KMS-11 (cell line): ENCODE measurements at regions not wholly inside any gene's neighbourhood (a gene's known extent, or its start where the extent isn't known, plus 50 kb on each side); places are given as distances from the start of the nearest gene placed in this dataset.
A peak's percentile ranks its signal among the peaks of the same experiment; 100 is the strongest.
"Not testable (repeated sequence)": the region's sequence is repeated elsewhere in the genome, so short reads cannot be mapped to it uniquely, and the experiment has no call there.

Experiments
- H2AFZ ChIP-seq: fragments of 200-600 bp; sonication (generic); 2 replicates; pipeline ENCODE4 v1.6.1; 2016; ENCODE audit warnings: antibody characterized with exemption, mixed run types, low read depth
- H3K27ac ChIP-seq: fragments of 200-600 bp; sonication (generic); 2 replicates; pipeline ENCODE4 v1.6.1; 2016; ENCODE audit warnings: mild to moderate bottlenecking, mixed run types
- H3K27me3 ChIP-seq: fragments of 200-600 bp; sonication (generic); 2 replicates; pipeline ENCODE4 v1.6.1; 2017; ENCODE audit warnings: mild to moderate bottlenecking, low read depth, mixed run types, moderate library complexity; ENCODE audit not compliant: insufficient read depth
- H3K36me3 ChIP-seq: fragments of 200-600 bp; sonication (generic); 2 replicates; pipeline ENCODE4 v1.6.1; 2017; ENCODE audit warnings: mild to moderate bottlenecking, mixed run types; ENCODE audit not compliant: insufficient read depth
- H3K4me1 ChIP-seq: fragments of 200-600 bp; sonication (generic); 2 replicates; pipeline ENCODE4 v1.6.1; 2016; ENCODE audit warnings: mild to moderate bottlenecking, low read depth, mixed run types; ENCODE audit not compliant: poor library complexity, severe bottlenecking
- H3K4me2 ChIP-seq: fragments of 200-600 bp; sonication (generic); 2 replicates; pipeline ENCODE4 v1.7.0; 2016; ENCODE audit warnings: mild to moderate bottlenecking, mixed run types
- H3K4me3 ChIP-seq: fragments of 200-600 bp; sonication (generic); IDR thresholded peaks from 2 replicates; pipeline ENCODE4 v1.6.1; 2017; ENCODE audit warnings: low read depth, low read length, mixed read lengths; ENCODE audit not compliant: insufficient read depth
- H3K79me2 ChIP-seq: fragments of 200-600 bp; sonication (generic); 2 replicates; pipeline ENCODE4 v1.6.1; 2016; ENCODE audit warnings: low read depth, mixed run types; ENCODE audit not compliant: insufficient read depth
- H3K9ac ChIP-seq: fragments of 200-600 bp; sonication (generic); 2 replicates; pipeline ENCODE4 v1.6.1; 2016; ENCODE audit warnings: mild to moderate bottlenecking, mixed run types
- H4K20me1 ChIP-seq: fragments of 200-600 bp; sonication (generic); 2 replicates; pipeline ENCODE4 v1.6.1; 2016; ENCODE audit warnings: mild to moderate bottlenecking, mixed run types; ENCODE audit not compliant: insufficient read depth
- TF ChIP-seq, protein P1 (sequence below): fragments of 200-600 bp; sonication (generic); conservative IDR thresholded peaks from 2 replicates; pipeline ENCODE4 v1.6.1; 2017; ENCODE audit warnings: low read depth, mild to moderate bottlenecking, antibody characterized with exemption, low read length, moderate library complexity, mixed read lengths

DNA sequence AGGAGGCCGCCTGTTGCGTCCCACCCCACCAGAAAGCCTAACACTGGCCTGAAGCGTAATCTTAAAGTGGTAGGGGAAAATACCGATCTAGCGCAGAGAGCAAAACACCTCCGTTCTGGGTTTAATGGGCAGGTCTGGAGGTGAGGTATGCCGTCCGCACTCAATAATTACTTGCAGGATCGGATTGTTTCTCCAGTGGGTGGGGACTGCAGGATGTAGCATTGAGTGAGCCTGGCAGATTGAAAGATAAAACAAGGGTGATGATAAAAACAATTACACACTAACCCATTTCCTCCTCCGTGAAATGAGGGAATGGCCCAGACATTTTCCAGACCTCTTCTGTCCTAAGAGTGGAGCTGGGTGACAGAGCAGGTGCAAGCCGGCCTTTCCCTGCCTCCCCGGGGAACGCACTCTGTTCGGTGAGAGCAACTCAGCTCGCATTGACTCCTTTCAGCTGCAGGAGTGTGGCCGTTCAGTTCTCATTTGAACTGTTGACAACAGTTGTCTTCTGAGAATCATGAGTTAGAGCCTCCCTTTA lies 110.2 kb upstream of the DOCK9 start:
- H3K4me2 ChIP-seq, result peak overlapping the region; percentile 62
- peaks cover 5% of the 10 kb centered on the region for H3K4me1 ChIP-seq
- H3K27me3 ChIP-seq, result no peaks in the 10 kb centered on the region
- H3K4me3 ChIP-seq, result no peak overlapping the region
- peak overlapping the region; percentile 73 for H2AFZ ChIP-seq
- H3K79me2 ChIP-seq, result no peaks in the 10 kb centered on the region
- H3K27ac ChIP-seq, result no peak overlapping the region
- TF ChIP-seq, protein P1, sequence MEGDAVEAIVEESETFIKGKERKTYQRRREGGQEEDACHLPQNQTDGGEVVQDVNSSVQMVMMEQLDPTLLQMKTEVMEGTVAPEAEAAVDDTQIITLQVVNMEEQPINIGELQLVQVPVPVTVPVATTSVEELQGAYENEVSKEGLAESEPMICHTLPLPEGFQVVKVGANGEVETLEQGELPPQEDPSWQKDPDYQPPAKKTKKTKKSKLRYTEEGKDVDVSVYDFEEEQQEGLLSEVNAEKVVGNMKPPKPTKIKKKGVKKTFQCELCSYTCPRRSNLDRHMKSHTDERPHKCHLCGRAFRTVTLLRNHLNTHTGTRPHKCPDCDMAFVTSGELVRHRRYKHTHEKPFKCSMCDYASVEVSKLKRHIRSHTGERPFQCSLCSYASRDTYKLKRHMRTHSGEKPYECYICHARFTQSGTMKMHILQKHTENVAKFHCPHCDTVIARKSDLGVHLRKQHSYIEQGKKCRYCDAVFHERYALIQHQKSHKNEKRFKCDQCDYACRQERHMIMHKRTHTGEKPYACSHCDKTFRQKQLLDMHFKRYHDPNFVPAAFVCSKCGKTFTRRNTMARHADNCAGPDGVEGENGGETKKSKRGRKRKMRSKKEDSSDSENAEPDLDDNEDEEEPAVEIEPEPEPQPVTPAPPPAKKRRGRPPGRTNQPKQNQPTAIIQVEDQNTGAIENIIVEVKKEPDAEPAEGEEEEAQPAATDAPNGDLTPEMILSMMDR, result no peak
- no peaks in the 10 kb centered on the region for H4K20me1 ChIP-seq
- no peaks in the 10 kb centered on the region for H3K36me3 ChIP-seq
- no peak overlapping the region for H3K9ac ChIP-seq

DNA sequence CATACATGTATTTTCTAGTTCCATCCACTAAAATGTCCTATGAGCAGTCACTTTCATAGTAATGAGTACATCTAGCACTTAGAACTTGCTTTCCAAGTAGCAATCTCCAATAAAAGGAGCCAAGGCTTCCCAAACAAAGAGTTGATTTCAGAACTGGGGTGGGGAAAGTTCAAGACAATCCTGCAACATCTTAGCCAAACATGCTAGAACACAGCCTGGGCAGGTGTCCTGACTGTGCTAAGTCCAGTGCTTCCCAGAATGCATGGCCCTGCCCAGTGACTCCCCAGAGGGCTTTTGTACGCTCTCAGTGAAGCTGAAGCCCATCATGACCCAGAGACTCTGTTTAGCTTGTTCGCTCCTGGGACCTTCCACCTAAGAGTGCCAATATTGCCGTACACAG lies 106.7 kb upstream of the UBAC2 start:
- no peaks in the 10 kb centered on the region for H3K79me2 ChIP-seq
- H3K27ac ChIP-seq, result no peak overlapping the region
- H3K36me3 ChIP-seq, result no peaks in the 10 kb centered on the region
- H3K27me3 ChIP-seq, result no peaks in the 10 kb centered on the region
- H3K9ac ChIP-seq, result no peak overlapping the region
- TF ChIP-seq, protein P1, result no peak
- no peak overlapping the region for H3K4me2 ChIP-seq
- H3K4me3 ChIP-seq, result no peak overlapping the region
- no peak overlapping the region for H2AFZ ChIP-seq
- no peaks in the 10 kb centered on the region for H3K4me1 ChIP-seq
- H4K20me1 ChIP-seq, result no peaks in the 10 kb centered on the region

- H3K4me1 ChIP-seq, H3K79me2 ChIP-seq, H3K4me3 ChIP-seq, H3K9ac ChIP-seq, H4K20me1 ChIP-seq, H3K4me2 ChIP-seq, H3K36me3 ChIP-seq, H3K27ac ChIP-seq, H3K27me3 ChIP-seq, H2AFZ ChIP-seq: not testable (repeated sequence)
These were observed 98.8 kb upstream of the UBAC2 start for GRCh38 chr13:99101831-99102230.

DNA sequence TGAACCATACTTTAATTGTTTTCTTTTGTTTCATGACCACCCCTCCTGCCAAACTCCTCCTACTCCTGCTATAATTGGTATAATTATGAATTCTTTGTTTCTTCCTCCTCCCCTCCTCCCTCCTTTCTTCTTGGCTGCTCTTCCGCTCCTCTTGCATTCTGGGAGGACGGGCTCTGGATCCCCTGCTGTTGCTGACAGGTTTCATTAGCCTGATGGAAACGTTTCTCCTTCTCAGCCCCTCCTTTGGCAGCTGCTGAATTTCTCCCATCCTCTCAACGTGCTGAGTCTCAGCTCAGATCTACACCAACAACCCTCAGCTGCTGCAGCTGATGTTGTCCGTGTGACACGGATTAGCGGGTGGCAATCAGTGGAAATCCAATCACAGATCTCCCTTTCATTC lies 97.1 kb upstream of the UBAC2 start:
- no peaks in the 10 kb centered on the region for H3K4me1 ChIP-seq
- no peaks in the 10 kb centered on the region for H3K27me3 ChIP-seq
- H3K27ac ChIP-seq, result no peak overlapping the region
- no peak overlapping the region for H3K4me2 ChIP-seq
- no peaks in the 10 kb centered on the region for H3K79me2 ChIP-seq
- H3K4me3 ChIP-seq, result no peak overlapping the region
- no peaks in the 10 kb centered on the region for H3K36me3 ChIP-seq
- no peak overlapping the region for H3K9ac ChIP-seq
- TF ChIP-seq, protein P1, result no peak
- no peaks in the 10 kb centered on the region for H4K20me1 ChIP-seq
- H2AFZ ChIP-seq, result no peak overlapping the region

DNA sequence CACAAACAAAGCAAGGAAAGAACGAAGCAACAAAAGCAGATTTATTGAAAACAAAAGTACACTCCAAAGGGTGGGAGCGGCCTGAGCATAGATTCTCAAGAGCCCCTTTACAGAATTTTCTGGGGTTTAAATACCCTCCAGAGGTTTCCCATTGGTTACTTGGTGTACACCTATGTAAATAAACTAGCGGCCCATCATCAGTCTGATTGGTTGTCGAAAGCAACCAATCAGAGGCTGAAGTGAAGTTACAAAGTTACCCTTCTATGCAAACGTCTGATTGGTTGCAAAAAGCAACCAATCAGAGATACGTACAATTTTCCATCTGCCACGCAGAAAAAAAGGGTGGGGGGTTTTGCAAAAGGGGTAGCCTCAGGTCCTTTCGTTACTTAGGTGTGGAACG lies 96.3 kb upstream of the UBAC2 start:
- H3K36me3 ChIP-seq, result no peaks in the 10 kb centered on the region
- H3K4me3 ChIP-seq, result no peak overlapping the region
- no peaks in the 10 kb centered on the region for H3K79me2 ChIP-seq
- no peak overlapping the region for H3K4me2 ChIP-seq
- no peak overlapping the region for H3K27ac ChIP-seq
- H2AFZ ChIP-seq, result no peak overlapping the region
- TF ChIP-seq, protein P1, result no peak
- H3K9ac ChIP-seq, result no peak overlapping the region
- no peaks in the 10 kb centered on the region for H3K27me3 ChIP-seq
- H4K20me1 ChIP-seq, result no peaks in the 10 kb centered on the region
- H3K4me1 ChIP-seq, result no peaks in the 10 kb centered on the region
